HS-27A (cell line): ENCODE measurements at regions not wholly inside any gene's neighbourhood (a gene's known extent, or its start where the extent isn't known, plus 50 kb on each side); places are given as distances from the start of the nearest gene placed in this dataset.
"Not testable (repeated sequence)": the region's sequence is repeated elsewhere in the genome, so short reads cannot be mapped to it uniquely, and the experiment has no call there.

Experiments
- DNase-seq: peaks from one replicate; pipeline ENCODE4 v3.0.0-alpha.2; 2012; ENCODE audit warnings: low read depth, missing footprints

DNA sequence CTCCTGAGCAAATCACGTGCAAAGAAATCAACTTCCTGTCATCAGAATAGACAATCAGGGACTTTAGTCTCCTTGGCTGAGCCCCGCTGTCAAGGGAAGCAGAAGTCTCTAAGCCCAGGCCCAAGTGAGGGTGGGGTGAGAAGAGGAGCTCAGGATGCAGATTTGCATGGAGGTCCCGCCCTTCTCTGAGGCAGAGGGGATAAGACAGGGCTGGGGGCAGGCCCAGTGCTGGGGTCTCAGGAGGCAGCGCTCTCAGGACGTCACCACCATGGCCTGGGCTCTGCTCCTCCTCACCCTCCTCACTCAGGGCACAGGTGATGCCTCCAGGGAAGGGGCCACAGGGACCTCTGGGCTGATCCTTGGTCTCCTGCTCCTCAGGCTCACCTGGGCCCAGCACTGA lies 65.1 kb upstream of the IGLL5 start:
- not testable (repeated sequence) for DNase-seq

DNA sequence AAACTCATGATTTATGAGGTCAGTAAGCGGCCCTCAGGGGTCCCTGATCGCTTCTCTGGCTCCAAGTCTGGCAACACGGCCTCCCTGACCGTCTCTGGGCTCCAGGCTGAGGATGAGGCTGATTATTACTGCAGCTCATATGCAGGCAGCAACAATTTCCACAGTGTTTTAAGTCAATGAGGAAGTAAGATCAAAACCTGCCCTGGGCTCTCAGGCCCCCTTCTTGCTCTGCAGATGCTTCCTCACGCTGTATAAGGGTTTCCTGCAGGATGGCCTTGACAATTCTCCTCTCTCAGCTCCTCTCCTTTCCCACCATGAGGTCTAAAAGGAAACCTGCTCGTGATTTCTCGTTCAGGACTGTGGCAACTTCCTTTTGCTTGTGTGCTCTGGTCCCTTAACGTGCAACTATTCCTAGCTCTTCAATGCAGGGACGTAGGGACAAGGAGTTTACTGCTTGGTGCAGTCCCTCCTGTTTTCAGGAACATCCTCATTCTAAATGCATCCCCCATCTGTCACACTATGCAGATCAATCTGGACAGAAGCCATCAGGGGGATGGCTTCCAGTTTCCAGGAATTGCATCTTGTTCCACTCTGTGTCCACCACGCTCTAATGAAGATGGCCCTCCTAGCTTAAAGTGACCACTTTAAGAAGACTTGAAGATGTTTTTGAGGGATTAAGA lies 64.3 kb upstream of the IGLL5 start:
- DNase-seq: no peak

DNA sequence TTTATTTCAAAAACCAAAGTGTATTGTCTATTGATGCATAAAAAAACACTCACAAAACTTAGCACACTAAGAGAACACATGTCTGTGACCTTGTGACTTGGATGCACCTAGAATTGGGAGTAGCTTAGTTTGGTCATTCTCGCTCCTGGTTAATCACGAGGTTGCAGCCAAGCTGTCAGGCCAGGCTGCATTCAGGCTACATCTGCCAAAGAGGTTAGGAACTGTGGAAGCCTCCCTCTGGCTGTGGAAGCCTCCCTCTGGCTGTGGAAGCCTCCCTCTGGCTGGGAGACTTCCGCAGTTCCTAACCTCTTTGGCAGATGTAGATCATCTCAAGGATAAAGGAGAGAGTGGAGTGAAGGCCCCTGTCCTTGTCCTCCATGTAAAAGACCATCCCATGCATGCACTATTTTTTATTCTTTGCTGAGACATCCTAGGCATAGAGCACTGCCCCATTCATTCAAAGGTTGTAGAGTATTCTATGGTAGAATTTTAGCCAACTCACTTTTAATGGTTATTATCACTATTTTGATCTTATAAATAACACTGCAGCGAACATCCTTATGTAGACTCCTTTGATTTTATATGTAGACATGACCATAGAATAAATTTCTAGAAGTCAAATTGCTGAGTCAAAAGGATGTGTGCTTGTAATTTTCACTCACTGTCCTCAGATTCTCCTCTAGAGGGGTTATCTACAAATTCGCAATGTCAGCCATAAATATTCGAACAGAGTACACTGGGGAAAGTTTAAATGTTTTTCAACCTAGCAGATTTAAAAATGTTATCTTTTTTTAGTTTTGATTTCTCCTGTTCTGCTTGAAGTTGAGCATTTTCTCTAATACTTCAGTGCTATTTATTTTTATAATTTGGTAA lies 63.0 kb upstream of the IGLL5 start:
- DNase-seq: no peak

DNA sequence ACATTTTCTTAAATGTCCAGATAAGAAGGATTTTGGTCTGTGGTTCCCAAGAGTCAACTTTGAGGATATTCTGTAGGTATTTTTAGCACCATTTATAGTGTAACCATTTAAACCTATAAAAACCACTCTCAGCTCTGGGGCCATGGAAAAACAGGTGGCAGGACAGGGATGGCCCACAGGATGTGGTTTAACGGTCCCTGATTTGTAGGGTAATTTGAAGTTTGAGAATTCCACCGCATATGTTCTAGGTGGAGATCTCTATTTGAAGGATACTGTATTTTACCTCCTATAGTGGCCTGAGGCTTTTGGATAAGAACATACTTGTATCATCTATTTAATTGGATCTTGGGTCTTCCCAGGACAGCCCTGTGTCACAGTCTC lies 62.4 kb upstream of the IGLL5 start:
- no peak for DNase-seq

DNA sequence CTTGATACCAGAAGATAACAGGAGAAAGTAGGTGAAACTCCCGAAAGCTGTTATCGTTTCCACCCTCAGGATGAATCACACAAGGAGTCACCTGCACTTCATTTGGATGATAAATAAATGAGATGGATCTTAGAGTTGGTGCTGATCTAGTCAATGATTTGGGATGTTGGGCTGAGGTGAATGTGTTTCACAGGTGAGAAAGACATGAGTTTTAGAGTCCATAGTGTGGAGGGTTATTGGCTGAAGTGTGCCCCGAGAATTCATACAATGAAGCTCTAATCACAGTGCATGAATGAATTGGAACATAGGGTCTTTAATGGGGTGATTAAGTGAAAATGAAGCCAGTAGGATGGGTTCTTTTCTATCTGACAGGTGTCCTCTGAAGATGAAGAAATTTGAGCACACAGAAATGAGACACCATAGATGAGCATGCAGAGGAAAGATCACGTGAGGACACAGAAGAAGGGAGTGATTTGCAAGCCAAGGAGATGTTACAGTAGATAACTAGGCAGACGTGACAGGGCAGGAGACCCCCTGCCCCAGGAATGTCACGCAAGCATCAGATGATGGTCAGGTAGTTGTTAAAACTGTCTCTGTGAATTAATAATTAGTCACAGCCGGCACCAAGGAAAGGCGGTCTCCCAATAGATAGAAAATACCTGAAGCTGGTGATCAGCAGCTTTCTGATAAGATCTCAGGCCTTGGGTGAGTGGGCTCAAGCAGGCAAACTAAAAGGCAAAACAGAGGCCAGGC lies 60.3 kb upstream of the IGLL5 start:
- no peak for DNase-seq

DNA sequence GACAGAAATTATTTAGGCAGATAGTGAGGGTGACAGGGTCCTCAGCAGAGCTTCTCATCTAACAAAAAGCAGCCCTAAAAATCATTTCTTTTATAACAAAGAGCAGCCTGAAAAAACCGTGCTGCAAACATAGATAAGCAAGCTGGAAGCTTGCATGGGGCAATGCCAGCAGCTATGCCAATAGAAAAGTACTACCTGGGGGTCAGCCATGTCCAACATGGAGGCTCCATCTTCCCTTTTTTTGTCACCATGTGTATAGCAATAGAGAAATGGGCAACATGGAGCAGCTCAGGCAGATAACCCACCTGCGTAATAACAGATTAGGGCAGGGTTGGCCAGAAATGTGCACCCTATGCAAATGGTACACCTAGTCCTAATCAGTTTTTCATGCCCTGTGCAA lies 57.4 kb upstream of the IGLL5 start:
- DNase-seq: no peak

DNA sequence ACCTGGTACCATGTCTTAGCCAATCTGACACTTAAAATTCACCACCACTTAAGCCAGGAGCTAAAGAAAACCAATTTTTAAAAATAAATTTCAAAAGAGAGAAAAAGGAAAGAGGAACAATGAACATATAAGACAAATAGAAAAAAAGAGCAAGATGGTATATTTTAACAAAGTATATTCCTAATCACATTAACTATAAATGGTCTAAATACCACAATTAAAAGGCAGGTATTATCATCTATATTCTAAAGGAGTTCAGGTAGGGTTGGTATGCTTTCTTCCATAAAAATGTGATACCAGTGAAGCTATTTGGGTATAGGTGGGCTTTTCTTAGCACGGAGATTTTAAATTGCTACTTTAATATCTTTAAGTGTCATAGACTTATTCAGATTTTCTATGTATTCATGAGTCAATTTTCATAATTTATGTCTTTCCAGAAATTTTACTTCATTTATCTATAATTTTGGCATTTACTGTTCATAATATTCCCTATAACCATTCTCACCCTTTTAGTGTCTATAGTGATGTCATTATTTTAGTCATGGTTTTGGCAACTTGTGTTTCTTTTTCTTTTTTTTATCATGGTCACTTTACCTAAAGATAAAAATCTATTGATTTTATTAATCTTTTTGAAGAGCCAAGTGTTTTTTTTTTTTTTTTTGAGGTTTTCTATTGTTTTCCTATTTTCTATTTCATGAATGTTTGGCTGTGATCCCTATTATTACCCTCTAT lies 56.5 kb upstream of the IGLL5 start:
- no peak for DNase-seq

DNA sequence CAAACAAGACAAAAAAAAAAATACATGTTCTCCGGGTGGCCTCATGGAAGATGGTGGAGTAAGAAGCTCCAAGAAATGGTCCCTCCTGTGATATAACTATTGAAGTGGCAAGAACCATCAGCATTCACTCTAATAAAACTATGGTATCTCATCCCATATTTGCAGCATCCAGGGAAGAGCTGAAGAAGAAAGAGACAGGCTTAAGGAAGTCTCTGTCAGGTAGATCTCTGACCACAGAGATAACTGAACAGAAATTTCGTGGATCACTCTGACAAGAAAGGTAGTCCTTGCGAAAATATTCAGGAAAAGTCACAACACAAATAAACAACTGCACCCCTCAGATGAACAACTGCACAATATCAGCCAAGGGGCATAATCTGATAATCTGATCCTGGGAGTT lies 54.6 kb upstream of the IGLL5 start:
- DNase-seq: no peak

DNA sequence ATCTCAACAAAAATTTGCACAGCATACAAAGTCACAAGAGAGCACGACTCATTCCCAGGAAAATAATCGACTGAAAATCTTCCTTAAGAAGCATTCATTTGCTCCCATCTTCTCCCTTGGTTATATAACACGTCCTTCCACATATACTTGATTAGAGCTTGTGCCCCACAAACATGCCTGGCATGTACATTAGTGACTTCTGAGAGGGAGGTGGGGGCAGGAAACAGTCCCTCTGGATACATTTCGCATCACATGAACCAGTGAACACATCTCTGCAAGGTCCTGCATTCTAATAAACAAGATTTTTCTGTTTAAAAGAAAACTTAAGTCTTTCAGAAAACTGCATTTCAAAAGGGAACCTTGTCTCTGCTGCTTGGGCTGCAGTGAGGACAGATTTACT lies 54.1 kb upstream of the IGLL5 start:
- no peak for DNase-seq

DNA sequence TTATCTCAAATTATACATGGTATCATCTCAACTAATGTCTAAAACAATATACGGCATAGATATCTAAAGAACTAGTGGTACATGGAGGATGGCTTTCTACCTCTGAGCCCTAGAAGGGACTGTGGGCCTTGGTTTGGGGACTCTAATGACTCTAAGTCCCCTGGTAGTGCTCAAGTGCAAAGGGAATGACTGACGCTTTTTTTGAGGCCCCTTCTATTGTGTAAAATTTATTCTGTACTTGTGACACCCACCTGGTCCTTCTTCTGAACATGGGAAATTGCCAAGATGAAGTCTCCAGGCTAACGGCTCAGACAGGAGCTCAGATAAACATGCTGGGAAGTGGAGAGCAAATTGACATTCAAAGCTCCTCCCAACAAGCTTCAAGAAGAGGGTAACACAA lies 53.4 kb upstream of the IGLL5 start:
- no peak for DNase-seq

DNA sequence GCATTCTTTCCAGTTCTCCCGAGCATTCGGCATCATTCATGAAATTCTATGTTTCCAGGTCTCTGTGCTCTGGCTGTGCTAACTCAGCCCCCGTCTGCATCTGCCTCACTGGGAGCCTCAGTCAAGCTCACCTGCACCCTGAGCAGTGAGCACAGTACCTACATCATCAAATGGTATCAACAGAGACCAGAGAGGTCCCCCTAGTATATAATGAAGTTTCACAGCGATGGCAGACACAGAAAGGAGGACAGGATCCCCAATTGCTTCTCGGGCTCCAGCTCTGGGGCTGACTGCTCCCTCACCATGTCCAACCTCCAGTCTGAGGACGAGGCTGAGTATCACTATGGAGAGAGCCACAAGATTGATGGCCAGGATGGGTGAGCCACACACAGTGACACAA lies 52.8 kb upstream of the IGLL5 start:
- no peak for DNase-seq

DNA sequence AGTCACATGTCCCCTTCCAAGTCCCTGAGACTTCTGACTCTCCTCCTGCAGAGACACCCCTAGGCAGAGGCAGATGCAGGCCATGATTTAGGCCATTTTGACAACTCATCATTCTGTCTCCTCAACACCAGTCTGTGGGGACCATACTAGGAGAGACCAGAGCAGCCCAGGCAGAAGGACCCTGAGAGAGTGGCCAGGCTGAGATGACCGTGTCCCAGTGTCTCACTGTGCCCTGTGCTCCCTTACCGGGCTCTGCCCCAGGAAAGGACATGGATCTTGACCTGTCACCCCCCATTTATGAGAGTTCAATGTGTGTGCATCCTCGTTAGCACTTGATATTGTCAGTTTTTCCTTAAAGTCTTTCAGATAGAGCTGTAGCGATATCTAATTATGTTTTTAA lies 52.4 kb upstream of the IGLL5 start:
- no peak for DNase-seq

DNA sequence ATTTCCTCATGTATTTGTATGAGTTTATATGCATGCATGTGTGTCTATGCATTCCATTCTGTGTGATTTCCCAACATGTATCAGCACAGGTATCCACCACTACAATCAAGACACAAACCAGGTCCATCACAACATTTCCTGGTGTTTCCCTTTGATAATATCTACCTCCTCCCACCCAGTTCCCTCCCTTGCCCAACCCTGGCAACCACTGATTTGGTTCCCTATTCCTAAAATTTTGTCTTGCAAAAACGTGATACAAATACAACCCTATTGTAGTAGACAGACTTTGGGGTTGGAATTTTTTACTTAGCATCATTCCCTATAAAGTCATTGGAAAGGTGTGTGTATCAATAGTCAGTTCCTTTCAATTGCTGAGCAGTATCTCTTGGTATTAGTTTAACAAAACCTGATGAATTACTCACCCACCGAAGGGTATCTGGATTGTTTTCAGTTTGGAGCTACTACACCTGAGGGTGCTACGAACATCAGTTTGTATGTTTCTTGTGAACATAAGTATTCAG lies 51.8 kb upstream of the IGLL5 start:
- DNase-seq: no peak

DNA sequence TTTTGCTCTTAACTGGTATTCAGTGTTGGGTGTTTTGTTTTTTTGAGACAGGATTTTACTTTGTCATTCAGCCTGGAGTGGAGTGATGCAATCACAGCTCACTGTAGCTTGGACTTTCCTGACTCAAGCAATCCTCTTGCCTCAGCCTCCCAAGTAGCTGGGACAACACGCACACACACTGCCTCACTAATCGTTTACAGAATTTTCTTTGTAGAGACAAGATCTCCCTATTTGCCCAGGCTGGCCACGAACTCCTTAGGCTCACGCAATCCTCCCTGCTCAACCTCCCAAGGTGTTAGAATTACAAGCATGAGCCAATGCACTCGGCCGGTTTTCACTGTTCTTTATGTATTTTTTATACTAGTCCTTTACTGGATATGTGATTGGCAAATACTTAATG lies 51.0 kb upstream of the IGLL5 start:
- no peak for DNase-seq
